ENCODE measurements at regions not wholly inside any gene's neighbourhood (a gene's known extent, or its start where the extent isn't known, plus 50 kb on each side); places are given as distances from the start of the nearest gene placed in this dataset.

- H3K4me3 ChIP-seq (ENCODE audit: low read depth, low read length), result no peak overlapping the region
- no peak for TF ChIP-seq CTCF (IDR thresholded peaks at IDR 0.05; ENCODE audit: low read depth, low read length, missing control alignments)
- H3K36me3 ChIP-seq (replicated peaks), result no peaks in the 10 kb centered on the region
- no peak overlapping the region for H3K27ac ChIP-seq
- H3K27me3 ChIP-seq (replicated peaks), result no peaks in the 10 kb centered on the region
- DNase-seq, result no peak
- in situ Hi-C loops (cut with HindIII; ENCODE audit: low pct_ligation_motif_present, low sequenced_read_pairs), result no loop called here
These were observed 482.1 kb upstream of the HS3ST1 start for GRCh38 chr4:11910812-11911211.

- no peak for DNase-seq
- TF ChIP-seq CTCF (IDR thresholded peaks at IDR 0.05; ENCODE audit: low read depth, low read length, missing control alignments), result no peak
These were observed 480.0 kb upstream of the HS3ST1 start for GRCh38 chr4:11908712-11909111.

GRCh38 chr4:11908205-11908604, 479.5 kb upstream of the HS3ST1 start:
- in situ Hi-C loops (cut with HindIII; ENCODE audit: low pct_ligation_motif_present, low sequenced_read_pairs), result no loop called here
- H3K27me3 ChIP-seq (replicated peaks), result no peaks in the 10 kb centered on the region
- no peak overlapping the region for H3K4me3 ChIP-seq (ENCODE audit: low read depth, low read length)
- H3K27ac ChIP-seq, result no peak overlapping the region
- TF ChIP-seq CTCF (IDR thresholded peaks at IDR 0.05; ENCODE audit: low read depth, low read length, missing control alignments), result no peak
- DNase-seq, result no peak
- no peaks in the 10 kb centered on the region for H3K36me3 ChIP-seq (replicated peaks)

More at GRCh38 chr4:11908712-11909111, 480.0 kb upstream of the HS3ST1 start:
- H3K27me3 ChIP-seq (replicated peaks), result no peaks in the 10 kb centered on the region
- no peak overlapping the region for H3K4me3 ChIP-seq (ENCODE audit: low read depth, low read length)
- in situ Hi-C loops (cut with HindIII; ENCODE audit: low pct_ligation_motif_present, low sequenced_read_pairs), result no loop called here
- H3K27ac ChIP-seq, result no peak overlapping the region
- H3K36me3 ChIP-seq (replicated peaks), result no peaks in the 10 kb centered on the region

- H3K36me3 ChIP-seq (replicated peaks), result no peaks in the 10 kb centered on the region
- DNase-seq, result no peak
- H3K4me3 ChIP-seq (ENCODE audit: low read depth, low read length), result no peak overlapping the region
- no peak overlapping the region for H3K27ac ChIP-seq
- TF ChIP-seq CTCF (IDR thresholded peaks at IDR 0.05; ENCODE audit: low read depth, low read length, missing control alignments), result no peak
- in situ Hi-C loops (cut with HindIII; ENCODE audit: low pct_ligation_motif_present, low sequenced_read_pairs), result no loop called here
- H3K27me3 ChIP-seq (replicated peaks), result no peaks in the 10 kb centered on the region
These were observed 476.4 kb upstream of the HS3ST1 start for GRCh38 chr4:11904846-11905739.

DNA sequence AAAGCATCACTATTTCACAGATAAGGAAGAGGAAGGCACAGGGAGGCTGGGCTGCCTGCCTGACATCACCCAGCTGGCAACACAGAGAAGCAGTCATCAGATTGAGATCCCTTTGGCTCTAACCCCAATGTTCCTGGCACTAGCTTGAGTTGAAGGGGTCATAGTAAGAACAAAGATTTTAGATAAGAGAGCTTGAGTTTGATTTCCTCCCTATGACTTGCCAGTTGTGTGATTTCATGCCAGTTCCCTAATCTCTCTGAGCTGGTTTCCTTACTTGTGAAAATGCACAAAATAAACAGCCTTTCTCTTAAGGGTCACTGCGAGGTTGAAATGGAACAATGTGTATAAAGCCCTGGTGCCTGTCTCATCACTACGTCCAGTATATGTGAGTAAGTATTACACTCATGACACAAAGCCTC, 475.4 kb upstream of the HS3ST1 start:
- Histone ChIP-seq H3K36me3 (replicated peaks) (no peaks in the 10 kb centered on the region), H3K27me3 (replicated peaks) (no peaks in the 10 kb centered on the region), H3K27ac (no peak overlapping the region), H3K4me3 (ENCODE audit: low read depth, low read length) (no peak overlapping the region)
- DNase-seq, result no peak
- no peak for TF ChIP-seq CTCF (IDR thresholded peaks at IDR 0.05; ENCODE audit: low read depth, low read length, missing control alignments)
- in situ Hi-C loops (cut with HindIII; ENCODE audit: low pct_ligation_motif_present, low sequenced_read_pairs), result no loop called here
